Fibroblast of peridontal ligament (primary cell): ENCODE measurements at regions not wholly inside any gene's neighbourhood (a gene's known extent, or its start where the extent isn't known, plus 50 kb on each side); places are given as distances from the start of the nearest gene placed in this dataset.
A peak's percentile ranks its signal among the peaks of the same experiment; 100 is the strongest.
"Not testable (repeated sequence)": the region's sequence is repeated elsewhere in the genome, so short reads cannot be mapped to it uniquely, and the experiment has no call there.

Source experiments
- DNase-seq: peaks from one replicate; pipeline ENCODE4 v3.0.0-alpha.2; 2010; ENCODE audit errors: extremely low read depth

GRCh38 chr11:57047610-57048009, 58.9 kb downstream of the OR5AK2 start:
- no peak for DNase-seq

DNA sequence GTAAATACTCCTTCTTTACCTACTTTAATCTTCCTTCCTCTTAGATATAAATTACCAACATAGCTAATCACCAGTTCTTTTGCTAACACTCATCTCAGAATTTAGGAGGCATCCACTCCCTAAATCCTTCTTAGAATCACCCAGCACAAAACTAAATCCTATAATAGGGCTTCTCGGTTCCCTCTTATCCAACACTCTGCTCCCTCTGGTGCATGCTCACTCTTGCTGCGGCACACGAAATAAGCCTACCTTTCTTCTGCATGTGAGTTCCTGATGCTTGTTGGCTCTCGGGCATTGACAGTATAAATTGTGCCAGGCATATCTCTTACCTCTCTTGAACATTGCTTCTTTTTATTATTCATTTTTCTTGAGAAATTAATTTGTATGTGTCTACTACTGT, 61.0 kb downstream of the OR5AK2 start:
- DNase-seq = no peak

DNA sequence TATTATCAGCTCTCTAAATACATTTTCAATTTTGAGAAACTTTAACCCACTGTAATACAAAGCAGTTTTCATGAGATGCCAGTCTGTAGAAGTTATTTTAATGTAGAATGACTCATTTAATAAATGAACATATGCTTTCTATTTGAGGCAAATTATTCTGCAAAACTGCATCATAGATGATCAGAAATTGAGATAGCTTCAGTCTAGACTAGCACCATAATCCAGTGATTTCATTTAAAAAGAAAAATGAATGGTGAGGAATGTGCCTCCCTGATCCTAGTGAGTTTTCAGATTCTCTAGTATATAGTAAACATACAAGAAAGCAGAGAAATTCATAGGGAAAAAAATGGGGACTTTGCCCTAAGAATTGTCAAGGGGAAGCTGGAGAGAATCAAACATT, 66.1 kb downstream of the OR5AK2 start:
- DNase-seq = no peak

DNA sequence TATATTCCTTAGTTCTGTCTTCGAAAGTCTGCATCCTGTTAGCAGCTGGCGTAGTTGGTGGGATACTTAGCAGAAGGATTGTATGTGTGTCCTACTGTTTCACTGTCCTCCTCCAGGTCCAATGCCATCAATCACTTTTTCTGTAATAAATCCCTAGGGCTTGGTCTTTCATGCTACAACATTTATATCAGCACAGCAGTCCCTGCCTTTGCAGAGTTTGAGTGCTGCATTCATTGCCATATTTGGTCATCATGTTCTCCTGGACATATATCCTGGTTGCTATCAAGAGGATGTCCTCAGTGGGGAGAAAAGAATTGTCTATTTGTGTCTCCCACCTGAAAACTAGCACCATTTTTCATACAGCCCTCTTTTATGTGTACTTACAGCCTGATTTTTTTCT, 67.0 kb downstream of the OR5AK2 start:
- DNase-seq = no peak

DNA sequence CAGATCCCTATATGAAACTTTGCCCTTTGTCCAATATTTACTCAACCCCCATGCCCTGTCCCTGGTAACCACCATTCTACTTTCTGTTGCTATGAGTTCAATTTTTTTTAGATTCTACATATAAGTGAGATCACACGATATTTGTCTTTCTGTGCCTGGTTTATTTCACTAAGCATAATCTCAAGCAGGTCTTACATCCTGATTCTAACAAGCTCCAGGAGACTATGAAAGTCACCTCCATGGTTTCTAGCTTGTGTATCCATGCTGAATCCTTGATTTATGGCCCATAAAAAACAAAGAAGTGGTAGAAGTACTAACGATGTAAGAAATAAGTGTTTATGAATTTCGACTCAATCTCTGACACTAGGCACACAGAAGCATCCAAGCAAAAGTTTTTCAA, 68.0 kb downstream of the OR5AK2 start:
- no peak for DNase-seq

- no peak for DNase-seq
Measured at GRCh38 chr11:57057561-57057960, 68.8 kb downstream of the OR5AK2 start.

DNA sequence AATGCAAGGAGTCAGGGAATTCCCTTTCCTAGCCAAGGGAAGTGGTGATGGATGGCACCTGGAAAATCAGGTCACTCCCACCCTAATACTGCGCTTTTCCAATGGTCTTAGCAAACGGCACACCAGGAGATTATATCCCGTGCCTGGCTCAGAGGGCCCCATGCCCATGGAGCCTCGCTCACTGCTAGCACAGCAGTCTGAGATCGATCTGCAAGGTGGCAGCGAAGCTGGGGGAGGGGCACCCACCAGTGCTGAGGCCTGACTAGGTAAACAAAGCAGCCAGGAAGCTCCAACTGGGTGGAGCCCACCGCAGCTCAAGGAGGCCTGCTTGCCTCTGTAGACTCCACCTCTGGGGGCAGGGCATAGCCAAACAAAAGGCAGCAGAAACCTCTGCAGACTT, 74.2 kb downstream of the OR5AK2 start:
- DNase-seq = not testable (repeated sequence)

DNA sequence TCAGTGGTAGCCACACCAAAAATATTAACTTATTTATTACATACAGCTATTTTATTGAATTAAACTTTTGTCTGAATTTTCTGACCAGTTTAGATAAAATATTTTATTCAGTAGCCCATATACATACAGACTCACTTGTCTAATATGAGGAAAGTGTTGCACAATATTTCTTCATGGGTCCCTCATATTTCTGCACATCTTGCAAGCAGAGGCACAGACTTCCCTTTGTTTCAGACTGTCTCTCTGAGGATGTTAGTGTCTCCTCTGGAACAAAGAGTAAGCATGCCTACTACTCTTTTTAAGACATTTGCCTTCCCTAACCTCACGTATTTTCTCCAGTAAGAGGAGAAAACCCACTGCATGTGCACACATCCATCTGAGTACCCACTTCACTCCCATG, 81.2 kb downstream of the OR5AK2 start:
- DNase-seq = peak; percentile 18

- peak; percentile 42 for DNase-seq
Measured at GRCh38 chr11:57071829-57072228, 83.1 kb downstream of the OR5AK2 start.

GRCh38 chr11:57072640-57073039, 83.9 kb downstream of the OR5AK2 start:
- peak; percentile 99 for DNase-seq

- DNase-seq = no peak
Measured at GRCh38 chr11:57073128-57073527, 84.4 kb downstream of the OR5AK2 start.

GRCh38 chr11:57081356-57081755, 92.6 kb downstream of the OR5AK2 start:
- no peak for DNase-seq

GRCh38 chr11:57082125-57082524, 93.4 kb downstream of the OR5AK2 start:
- DNase-seq = no peak

GRCh38 chr11:57083641-57084385, 95.1 kb downstream of the OR5AK2 start:
- DNase-seq = no peak

- DNase-seq = peak; percentile 16
Measured at GRCh38 chr11:57085611-57086010, 96.1 kb upstream of the LRRC55 start.

DNA sequence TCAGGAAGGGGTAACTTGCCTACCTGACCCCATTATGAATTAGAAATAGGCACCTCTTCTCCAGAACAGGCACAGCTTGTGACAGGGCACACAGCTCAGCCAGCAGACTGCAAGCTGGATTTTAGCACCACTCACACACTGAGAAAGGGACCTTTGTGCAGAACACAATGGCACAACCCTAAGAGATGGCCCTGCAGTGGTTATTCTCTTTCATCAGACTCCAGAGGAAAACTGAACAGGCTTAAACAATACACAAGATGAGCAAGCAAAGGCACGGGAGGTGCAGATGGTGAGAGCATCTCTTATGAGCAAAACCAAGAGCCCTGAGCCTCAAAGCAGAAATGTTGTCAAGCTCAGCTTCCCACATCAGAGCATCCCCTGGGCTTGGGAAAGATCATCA, 93.8 kb upstream of the LRRC55 start:
- no peak for DNase-seq

DNA sequence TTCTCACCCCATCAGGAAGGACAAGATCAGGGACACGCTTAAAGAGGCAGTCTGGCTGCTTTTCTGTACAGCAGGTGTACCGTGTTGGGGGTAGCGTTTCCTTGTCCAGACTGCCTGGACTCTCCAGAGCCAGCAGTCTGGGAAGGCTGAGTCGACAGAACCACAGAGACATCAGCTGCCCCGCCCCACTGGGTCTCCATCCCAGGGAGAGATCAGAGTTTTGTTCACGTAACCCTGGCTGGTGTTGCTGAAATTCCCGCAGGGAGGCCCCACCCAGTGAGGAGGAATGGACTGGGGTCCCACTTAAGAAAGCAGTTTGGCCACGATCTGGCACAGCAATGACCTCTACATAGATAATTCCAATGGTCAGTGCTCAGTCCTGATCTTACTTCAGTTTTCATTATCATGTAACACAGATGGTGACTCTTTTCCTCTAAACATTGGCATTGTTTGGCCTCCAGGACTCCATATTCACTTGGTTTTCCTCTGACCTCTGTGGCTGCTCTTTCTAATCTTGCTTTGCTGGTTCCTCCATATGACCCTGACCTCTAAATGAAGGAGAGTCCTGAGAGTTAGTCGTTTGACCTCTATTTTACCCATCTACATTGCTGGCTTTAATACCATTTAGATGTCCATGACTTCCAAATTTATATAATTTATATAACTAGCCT, 89.6 kb upstream of the LRRC55 start:
- no peak for DNase-seq

GRCh38 chr11:57094181-57094935, 87.4 kb upstream of the LRRC55 start:
- DNase-seq = peak; percentile 21

- no peak for DNase-seq
Measured at GRCh38 chr11:57095417-57095816, 86.3 kb upstream of the LRRC55 start.

GRCh38 chr11:57095896-57096295, 85.9 kb upstream of the LRRC55 start:
- DNase-seq = no peak

DNA sequence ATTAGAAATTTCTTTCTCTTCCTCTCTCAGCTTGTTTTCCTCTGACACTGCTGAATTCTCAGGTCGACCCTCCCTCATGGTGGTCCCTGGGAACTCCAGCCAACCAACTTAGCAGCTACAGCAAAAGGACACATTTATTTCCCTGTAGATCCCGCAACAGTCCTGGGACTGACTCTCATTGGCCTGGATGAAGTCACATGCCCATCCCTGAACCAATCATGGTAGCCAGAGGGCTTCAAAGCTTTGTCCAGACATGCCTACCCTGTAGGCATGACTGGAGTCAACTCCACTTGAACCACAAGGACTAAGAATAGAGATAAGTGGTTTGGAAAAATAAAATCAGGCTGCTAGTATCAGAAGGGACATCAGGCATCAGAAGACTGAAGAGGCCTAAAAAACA, 84.6 kb upstream of the LRRC55 start:
- no peak for DNase-seq

DNA sequence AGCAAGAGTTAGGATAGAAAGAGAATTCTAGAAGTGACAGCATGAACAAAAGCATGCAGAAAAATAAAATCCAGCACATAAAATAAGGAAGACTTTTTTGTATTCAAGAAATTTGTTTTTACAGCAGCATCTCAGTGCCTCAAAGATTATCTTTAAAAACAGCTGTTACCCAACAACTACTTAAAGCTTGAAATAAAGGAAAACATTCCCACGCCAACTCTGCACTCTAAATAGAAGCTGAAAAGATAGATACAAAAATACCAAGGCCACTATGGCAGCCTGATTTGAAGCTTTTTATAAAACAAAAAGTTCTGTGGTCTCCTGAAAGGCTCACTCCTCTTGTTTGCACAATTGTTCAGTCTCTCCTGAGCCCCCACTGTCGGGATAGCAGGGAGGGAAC, 83.6 kb upstream of the LRRC55 start:
- no peak for DNase-seq
